Stimulated activated effector memory CD8-positive, alpha-beta T cell treated with anti-CD3 and anti-CD28 coated beads, Interleukin-12 subunit alpha, Interleukin-12 subunit beta, amount 100 ng/mL, for 72 hours (primary cell): ENCODE measurements at regions not wholly inside any gene's neighbourhood (a gene's known extent, or its start where the extent isn't known, plus 50 kb on each side); places are given as distances from the start of the nearest gene placed in this dataset.

ENCODE experiments used
- ATAC-seq: fragments of 150-1000 bp; cut with Tn5 transposase; 2 replicates; pipeline ENCODE4 v1.10.0; 2021
- DNase-seq, 2 donors: peaks; one replicate each; pipeline ENCODE4 v3.0.0; 2021 to 2022; ENCODE audit warnings: low spot score in 2 of 2
- H3K27ac Mint-ChIP-seq: one replicate; pipeline ENCODE4 v1.8.0; 2022; ENCODE audit warnings: mild to moderate bottlenecking, mixed read lengths
- H3K36me3 Mint-ChIP-seq: one replicate; pipeline ENCODE4 v1.8.0; 2022; ENCODE audit warnings: mild to moderate bottlenecking, mixed read lengths
- H3K4me1 Mint-ChIP-seq: one replicate; pipeline ENCODE4 v1.8.0; 2022; ENCODE audit warnings: mixed read lengths
- H3K4me3 Mint-ChIP-seq: one replicate; pipeline ENCODE4 v1.8.0; 2022; ENCODE audit warnings: mild to moderate bottlenecking, mixed read lengths
- H3K9me3 Mint-ChIP-seq: one replicate; pipeline ENCODE4 v1.8.0; 2022; ENCODE audit warnings: mixed read lengths

GRCh38 chr18:78352910-78353309 is 626.7 kb upstream of the SALL3 start:
- H3K36me3 Mint-ChIP-seq, result no peaks in the 10 kb centered on the region
- H3K4me3 Mint-ChIP-seq, result no peak overlapping the region
- ATAC-seq (peak; percentile 31), DNase-seq (no peak)
- H3K9me3 Mint-ChIP-seq, result peaks cover 3% of the 10 kb centered on the region
- H3K27ac Mint-ChIP-seq, result no peak overlapping the region
- no peaks in the 10 kb centered on the region for H3K4me1 Mint-ChIP-seq

- DNase-seq, result no peak
- H3K4me1 Mint-ChIP-seq, result no peaks in the 10 kb centered on the region
- H3K27ac Mint-ChIP-seq, result no peak overlapping the region
- no peaks in the 10 kb centered on the region for H3K36me3 Mint-ChIP-seq
- no peak overlapping the region for H3K4me3 Mint-ChIP-seq
- H3K9me3 Mint-ChIP-seq, result peaks cover 2% of the 10 kb centered on the region
- ATAC-seq, result peak; percentile 31
These were observed 617.4 kb upstream of the SALL3 start for GRCh38 chr18:78362198-78362597.

GRCh38 chr18:78363556-78364387 is 615.8 kb upstream of the SALL3 start:
- H3K36me3 Mint-ChIP-seq, result no peaks in the 10 kb centered on the region
- no peak overlapping the region for H3K4me3 Mint-ChIP-seq
- ATAC-seq (peak; percentile 21), DNase-seq (no peak)
- H3K9me3 Mint-ChIP-seq, result peaks cover 2% of the 10 kb centered on the region
- H3K4me1 Mint-ChIP-seq, result no peaks in the 10 kb centered on the region
- H3K27ac Mint-ChIP-seq, result no peak overlapping the region

- no peaks in the 10 kb centered on the region for H3K4me1 Mint-ChIP-seq
These were observed 615.1 kb upstream of the SALL3 start for GRCh38 chr18:78364388-78364960.

GRCh38 chr18:78367996-78368395 is 611.6 kb upstream of the SALL3 start:
- ATAC-seq (no peak), DNase-seq (no peak)
- H3K27ac Mint-ChIP-seq, result no peak overlapping the region
- no peaks in the 10 kb centered on the region for H3K36me3 Mint-ChIP-seq
- H3K4me3 Mint-ChIP-seq, result no peak overlapping the region
- H3K4me1 Mint-ChIP-seq, result no peaks in the 10 kb centered on the region
- H3K9me3 Mint-ChIP-seq, result peaks cover 2% of the 10 kb centered on the region

More at GRCh38 chr18:78364388-78364960, 615.1 kb upstream of the SALL3 start:
- Mint-ChIP-seq H3K4me3 (no peak overlapping the region), H3K36me3 (no peaks in the 10 kb centered on the region), H3K27ac (no peak overlapping the region), H3K9me3 (peaks cover 2% of the 10 kb centered on the region)
- no peak for ATAC-seq
- DNase-seq, result no peak

- no peak overlapping the region for H3K27ac Mint-ChIP-seq
- H3K9me3 Mint-ChIP-seq, result peaks cover 2% of the 10 kb centered on the region
- DNase-seq, result no peak
- ATAC-seq, result no peak
- H3K4me3 Mint-ChIP-seq, result no peak overlapping the region
- H3K36me3 Mint-ChIP-seq, result no peaks in the 10 kb centered on the region
- H3K4me1 Mint-ChIP-seq, result no peaks in the 10 kb centered on the region
These were observed 610.9 kb upstream of the SALL3 start for GRCh38 chr18:78368726-78369125.

GRCh38 chr18:78376046-78376445 is 603.6 kb upstream of the SALL3 start:
- H3K9me3 Mint-ChIP-seq, result peaks cover 3% of the 10 kb centered on the region
- no peak overlapping the region for H3K27ac Mint-ChIP-seq
- no peak for ATAC-seq
- no peaks in the 10 kb centered on the region for H3K4me1 Mint-ChIP-seq
- no peak overlapping the region for H3K4me3 Mint-ChIP-seq
- no peak for DNase-seq
- no peaks in the 10 kb centered on the region for H3K36me3 Mint-ChIP-seq

- Mint-ChIP-seq H3K36me3 (no peaks in the 10 kb centered on the region), H3K27ac (no peak overlapping the region), H3K9me3 (peaks cover 5% of the 10 kb centered on the region), H3K4me3 (no peak overlapping the region), H3K4me1 (no peaks in the 10 kb centered on the region)
- DNase-seq (no peak), ATAC-seq (no peak)
These were observed 601.2 kb upstream of the SALL3 start for GRCh38 chr18:78378403-78378802.

GRCh38 chr18:78378983-78379382 is 600.6 kb upstream of the SALL3 start:
- Mint-ChIP-seq H3K27ac (no peak overlapping the region), H3K9me3 (peaks cover 8% of the 10 kb centered on the region), H3K4me1 (no peaks in the 10 kb centered on the region), H3K36me3 (no peaks in the 10 kb centered on the region), H3K4me3 (no peak overlapping the region)
- DNase-seq, result no peak
- ATAC-seq, result no peak

- ATAC-seq (no peak), DNase-seq (no peak)
- Mint-ChIP-seq H3K4me3 (no peak overlapping the region), H3K9me3 (peaks cover 20% of the 10 kb centered on the region), H3K27ac (no peak overlapping the region), H3K4me1 (peaks cover 5% of the 10 kb centered on the region), H3K36me3 (no peaks in the 10 kb centered on the region)
These were observed 589.2 kb upstream of the SALL3 start for GRCh38 chr18:78390348-78390951.

- Mint-ChIP-seq H3K4me3 (no peak overlapping the region), H3K27ac (no peak overlapping the region), H3K4me1 (peaks cover 5% of the 10 kb centered on the region), H3K9me3 (peaks cover 20% of the 10 kb centered on the region), H3K36me3 (no peaks in the 10 kb centered on the region)
- ATAC-seq (peak; percentile 19), DNase-seq (no peak)
These were observed 588.7 kb upstream of the SALL3 start for GRCh38 chr18:78390952-78391348.

- H3K4me1 Mint-ChIP-seq, result peaks cover 5% of the 10 kb centered on the region
- H3K4me3 Mint-ChIP-seq, result no peak overlapping the region
- H3K27ac Mint-ChIP-seq, result no peak overlapping the region
- ATAC-seq (no peak), DNase-seq (no peak)
- H3K9me3 Mint-ChIP-seq, result peaks cover 11% of the 10 kb centered on the region
- H3K36me3 Mint-ChIP-seq, result no peaks in the 10 kb centered on the region
These were observed 586.3 kb upstream of the SALL3 start for GRCh38 chr18:78393086-78393862.

GRCh38 chr18:78396077-78396476 is 583.5 kb upstream of the SALL3 start:
- Mint-ChIP-seq H3K4me3 (no peak overlapping the region), H3K9me3 (no peaks in the 10 kb centered on the region), H3K27ac (no peak overlapping the region), H3K36me3 (no peaks in the 10 kb centered on the region), H3K4me1 (no peaks in the 10 kb centered on the region)
- no peak for ATAC-seq
- no peak for DNase-seq

GRCh38 chr18:78396756-78397155 is 582.9 kb upstream of the SALL3 start:
- H3K9me3 Mint-ChIP-seq, result no peaks in the 10 kb centered on the region
- H3K27ac Mint-ChIP-seq, result no peak overlapping the region
- no peaks in the 10 kb centered on the region for H3K36me3 Mint-ChIP-seq
- no peak for ATAC-seq
- DNase-seq, result peak in 1 of 2 donors; percentile 18
- H3K4me1 Mint-ChIP-seq, result no peaks in the 10 kb centered on the region
- no peak overlapping the region for H3K4me3 Mint-ChIP-seq

GRCh38 chr18:78399992-78400503 is 579.6 kb upstream of the SALL3 start:
- no peak overlapping the region for H3K27ac Mint-ChIP-seq
- ATAC-seq (no peak), DNase-seq (no peak)
- H3K4me1 Mint-ChIP-seq, result no peaks in the 10 kb centered on the region
- no peaks in the 10 kb centered on the region for H3K36me3 Mint-ChIP-seq
- no peak overlapping the region for H3K4me3 Mint-ChIP-seq
- H3K9me3 Mint-ChIP-seq, result no peaks in the 10 kb centered on the region
